ENCODE measurements at regions not wholly inside any gene's neighbourhood (a gene's known extent, or its start where the extent isn't known, plus 50 kb on each side); places are given as distances from the start of the nearest gene placed in this dataset.

DNA sequence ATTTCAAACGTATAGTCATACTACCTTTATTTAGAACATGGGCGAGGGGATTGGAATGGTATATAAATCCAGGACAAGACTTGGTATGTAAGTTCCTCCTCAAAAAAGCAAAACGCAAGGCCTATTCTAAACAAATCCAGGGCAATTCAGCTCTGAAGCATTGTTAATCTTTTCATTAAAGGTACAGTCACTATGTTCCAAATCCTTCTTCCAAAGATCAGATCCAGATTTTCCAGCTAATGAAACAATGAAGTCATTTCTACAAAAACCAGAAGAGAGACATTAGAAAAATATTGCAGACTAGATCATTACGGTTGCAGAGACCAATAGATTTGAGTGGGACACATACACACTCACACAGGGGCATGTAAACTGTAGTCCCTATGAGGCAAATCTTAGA is 116.1 kb upstream of the BNC2 start:
- TF ChIP-seq, protein P1, sequence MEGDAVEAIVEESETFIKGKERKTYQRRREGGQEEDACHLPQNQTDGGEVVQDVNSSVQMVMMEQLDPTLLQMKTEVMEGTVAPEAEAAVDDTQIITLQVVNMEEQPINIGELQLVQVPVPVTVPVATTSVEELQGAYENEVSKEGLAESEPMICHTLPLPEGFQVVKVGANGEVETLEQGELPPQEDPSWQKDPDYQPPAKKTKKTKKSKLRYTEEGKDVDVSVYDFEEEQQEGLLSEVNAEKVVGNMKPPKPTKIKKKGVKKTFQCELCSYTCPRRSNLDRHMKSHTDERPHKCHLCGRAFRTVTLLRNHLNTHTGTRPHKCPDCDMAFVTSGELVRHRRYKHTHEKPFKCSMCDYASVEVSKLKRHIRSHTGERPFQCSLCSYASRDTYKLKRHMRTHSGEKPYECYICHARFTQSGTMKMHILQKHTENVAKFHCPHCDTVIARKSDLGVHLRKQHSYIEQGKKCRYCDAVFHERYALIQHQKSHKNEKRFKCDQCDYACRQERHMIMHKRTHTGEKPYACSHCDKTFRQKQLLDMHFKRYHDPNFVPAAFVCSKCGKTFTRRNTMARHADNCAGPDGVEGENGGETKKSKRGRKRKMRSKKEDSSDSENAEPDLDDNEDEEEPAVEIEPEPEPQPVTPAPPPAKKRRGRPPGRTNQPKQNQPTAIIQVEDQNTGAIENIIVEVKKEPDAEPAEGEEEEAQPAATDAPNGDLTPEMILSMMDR (IDR thresholded peaks at IDR 0.05 in 2 of 3, conservative IDR thresholded peaks at IDR 0.05 in 1 of 3; ENCODE audit: borderline replicate concordance in 1 of 3, insufficient read depth in 1 of 3, low read depth in 2 of 3, low read length in 2 of 3), result no peak
- TF ChIP-seq EZH2phosphoT487 (IDR thresholded peaks at IDR 0.05; ENCODE audit: borderline replicate concordance), result no peak
- TF ChIP-seq YY1 (IDR thresholded peaks at IDR 0.05; ENCODE audit: extremely low read depth, insufficient replicate concordance, low read depth, low read length), result no peak
- TF ChIP-seq EZH2 (IDR thresholded peaks at IDR 0.05), result no peak

Measured in HCT116 (cell line).